NOMO-1 treated with dmso at 0.1 percent for 144 hours (cell line): ENCODE measurements at regions not wholly inside any gene's neighbourhood (a gene's known extent, or its start where the extent isn't known, plus 50 kb on each side); places are given as distances from the start of the nearest gene placed in this dataset.

Experiments used
- DNase-seq: peaks from one replicate; lab custom pipeline; 2025; ENCODE audit not compliant: unreplicated experiment; lab: John Stamatoyannopoulos, UW

- no peak for DNase-seq
These were observed 741.4 kb downstream of the HACE1 start for GRCh38 chr6:104118274-104118673.

DNA sequence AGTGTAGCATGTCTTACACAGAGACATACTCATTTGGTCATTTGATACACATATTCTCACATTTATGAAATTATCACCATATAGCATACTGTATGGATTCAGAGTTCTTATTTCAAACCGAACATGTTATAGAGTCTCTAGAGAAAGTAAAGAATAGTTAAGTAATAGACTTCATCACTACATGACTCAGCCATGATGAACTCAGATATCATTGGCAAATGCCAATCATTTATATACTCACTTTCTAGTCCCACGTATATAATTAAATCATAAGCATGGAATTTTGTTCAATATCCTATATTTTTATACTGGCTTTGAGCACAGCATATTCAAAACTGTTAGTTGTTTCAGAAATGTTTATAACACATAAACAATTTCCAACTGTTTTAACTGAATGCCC, 749.9 kb downstream of the HACE1 start:
- no peak for DNase-seq

DNA sequence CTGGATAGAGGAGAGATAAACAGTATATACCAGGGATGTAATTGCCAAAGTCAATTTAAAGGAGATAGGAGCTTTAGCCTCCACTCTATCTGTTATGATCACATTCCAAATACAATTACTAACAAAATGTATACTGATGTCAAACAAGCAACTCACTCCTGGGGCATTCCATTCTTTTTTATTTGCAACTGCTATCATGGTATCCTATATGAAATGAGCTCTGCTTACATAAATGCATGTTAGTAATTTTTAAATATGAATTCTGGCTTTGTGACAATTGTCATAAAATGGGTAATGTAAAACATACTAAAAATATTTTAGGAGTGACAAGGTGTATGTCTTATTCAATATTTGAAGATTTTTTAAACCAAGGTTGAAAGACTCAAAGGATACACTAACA, 751.1 kb downstream of the HACE1 start:
- no peak for DNase-seq

DNA sequence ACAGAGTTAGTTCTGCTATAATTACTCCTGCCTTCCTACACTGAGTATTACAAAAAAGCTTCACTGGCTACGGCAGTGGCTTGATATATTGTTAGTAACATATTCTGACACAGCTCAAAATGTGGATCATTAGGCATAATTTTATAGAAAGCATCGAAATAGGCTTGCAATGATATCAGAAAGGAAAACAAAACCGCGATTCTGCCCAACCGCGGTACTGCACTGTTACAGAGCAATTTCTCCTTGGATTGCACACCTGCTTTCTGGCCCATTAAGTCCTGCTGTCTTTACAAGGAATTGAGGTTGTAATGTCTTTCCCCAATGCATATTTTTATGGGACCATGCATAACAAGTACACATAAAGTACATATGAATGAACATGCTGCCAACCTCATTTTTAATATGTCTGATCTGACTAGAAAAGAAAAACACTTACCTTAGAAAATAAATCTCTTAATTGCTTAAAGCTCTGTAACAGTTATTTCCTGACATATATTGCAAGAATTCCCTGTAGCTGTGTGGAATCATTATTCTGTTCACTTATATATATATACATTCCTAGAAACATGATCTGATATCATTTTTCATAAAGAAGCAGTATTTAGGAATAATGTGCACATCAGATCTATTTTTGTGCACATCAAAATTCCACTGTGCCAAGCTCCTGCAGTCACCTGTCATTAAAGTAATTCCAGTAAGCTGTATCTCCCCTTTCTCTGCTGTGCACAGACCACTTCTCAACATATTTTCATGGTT, 763.9 kb downstream of the HACE1 start:
- no peak for DNase-seq

- no peak for DNase-seq
These were observed 772.0 kb downstream of the HACE1 start for GRCh38 chr6:104087765-104088164.

DNA sequence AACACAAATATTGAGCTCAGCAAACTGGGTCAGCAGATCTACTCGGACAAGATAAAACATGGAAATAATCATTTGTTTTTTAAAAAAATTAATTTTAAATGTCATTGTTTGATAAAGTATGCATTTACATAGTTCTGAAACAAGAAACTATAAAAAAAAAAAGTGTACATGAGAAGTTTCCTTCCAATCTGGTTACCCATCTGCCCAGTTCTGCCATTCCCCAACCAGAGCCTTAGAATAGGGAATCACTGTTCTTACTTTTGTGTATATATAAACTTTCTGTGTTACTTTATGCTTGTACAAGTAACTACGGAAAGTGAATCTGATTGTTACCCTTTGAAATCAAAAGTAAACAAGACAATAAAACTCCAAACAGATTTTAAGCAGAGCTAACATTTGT, 791.4 kb downstream of the HACE1 start:
- DNase-seq = no peak

GRCh38 chr6:104064876-104065275, 794.8 kb downstream of the HACE1 start:
- no peak for DNase-seq

DNA sequence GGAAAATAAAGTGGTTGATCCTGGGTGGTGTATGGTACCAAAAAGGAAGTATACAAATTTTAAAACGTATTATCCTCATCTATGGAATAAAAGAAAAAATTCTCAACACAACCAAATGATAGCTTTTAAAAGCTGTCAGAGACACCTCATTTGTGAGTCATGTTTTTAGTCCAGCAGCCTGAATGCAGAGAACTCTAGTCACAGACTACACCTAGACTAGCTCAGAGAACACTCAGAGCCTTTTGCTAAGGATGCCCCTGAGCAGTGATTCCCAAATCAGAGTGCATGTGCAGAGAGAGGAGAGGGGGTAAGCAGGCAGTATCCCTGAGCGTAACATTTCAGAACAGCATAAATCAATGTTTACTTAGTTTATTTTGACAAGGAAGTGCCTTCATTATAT, 809.3 kb downstream of the HACE1 start:
- DNase-seq = no peak

DNA sequence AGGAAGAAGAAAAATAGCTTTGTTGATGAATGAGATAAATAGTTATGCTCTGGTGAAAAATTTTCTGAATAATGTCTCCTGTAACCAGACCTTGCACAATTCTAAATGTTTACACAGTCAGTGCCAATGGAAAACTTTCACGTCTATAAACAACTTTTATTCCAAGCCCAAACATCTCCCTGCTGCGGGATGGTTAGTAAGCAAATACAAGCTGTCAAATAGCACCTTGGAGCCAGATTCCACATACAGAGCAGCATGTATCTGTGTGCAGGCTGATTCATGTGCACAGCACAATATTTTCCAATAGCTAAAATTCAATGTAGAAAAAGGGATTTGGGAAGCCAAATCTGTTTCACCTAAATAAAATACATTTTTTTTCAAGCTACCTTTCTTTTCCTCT, 813.3 kb downstream of the HACE1 start:
- no peak for DNase-seq

GRCh38 chr6:104031346-104031745, 828.4 kb downstream of the HACE1 start:
- no peak for DNase-seq

GRCh38 chr6:104022126-104022525, 837.6 kb downstream of the HACE1 start:
- DNase-seq = no peak

GRCh38 chr6:104019075-104019753, 840.5 kb downstream of the HACE1 start:
- no peak for DNase-seq

DNA sequence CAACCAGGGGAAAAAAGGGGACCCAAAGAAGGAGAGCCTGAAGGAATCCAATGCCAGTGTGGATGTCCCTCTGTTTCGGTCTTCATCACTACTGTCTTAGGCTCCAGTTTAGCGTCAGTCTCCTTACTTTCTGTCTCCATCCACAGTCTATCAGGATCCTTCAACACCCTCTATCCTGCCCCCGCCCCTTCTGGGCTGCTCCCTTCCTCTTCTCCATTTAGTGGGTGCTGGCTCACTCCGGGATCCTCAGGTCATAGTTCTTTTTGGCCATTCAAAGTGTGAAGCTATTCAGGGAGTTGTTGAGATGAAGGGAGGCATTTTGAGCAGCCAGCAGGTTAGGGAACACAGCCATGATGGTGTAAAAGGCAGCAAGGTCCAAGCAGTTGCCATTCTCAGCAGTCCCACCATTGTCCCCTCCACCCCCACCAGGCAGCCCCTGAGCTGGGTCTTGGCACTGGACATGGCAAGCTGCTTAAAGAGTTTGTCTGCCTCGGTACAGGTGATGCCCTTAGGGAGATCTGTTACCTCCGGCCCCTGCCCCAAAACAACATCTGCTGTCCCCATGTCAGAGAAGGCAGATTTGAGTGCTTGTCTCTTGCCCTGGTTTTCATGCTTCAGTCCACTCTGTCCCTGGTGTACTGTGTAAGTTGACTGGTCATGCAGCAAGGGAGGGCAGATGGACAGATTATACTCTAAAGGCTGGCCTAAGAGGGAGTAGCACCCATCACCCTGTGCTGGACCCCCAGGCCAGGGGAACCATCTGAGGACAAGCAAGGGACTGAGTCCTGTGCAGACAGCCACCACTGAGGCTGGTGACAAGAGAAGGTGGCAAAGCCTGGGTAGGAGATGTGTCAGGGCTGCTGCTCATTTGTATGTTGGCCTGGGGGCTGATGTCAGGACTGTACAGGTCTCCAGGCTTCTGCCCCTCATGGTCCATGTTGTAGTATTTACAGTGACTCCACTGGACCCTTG, 842.0 kb downstream of the HACE1 start:
- no peak for DNase-seq

- DNase-seq = peak; percentile 69
These were observed 845.4 kb downstream of the HACE1 start for GRCh38 chr6:104014163-104014959.

- no peak for DNase-seq
These were observed 846.3 kb downstream of the HACE1 start for GRCh38 chr6:104013312-104013971.

DNA sequence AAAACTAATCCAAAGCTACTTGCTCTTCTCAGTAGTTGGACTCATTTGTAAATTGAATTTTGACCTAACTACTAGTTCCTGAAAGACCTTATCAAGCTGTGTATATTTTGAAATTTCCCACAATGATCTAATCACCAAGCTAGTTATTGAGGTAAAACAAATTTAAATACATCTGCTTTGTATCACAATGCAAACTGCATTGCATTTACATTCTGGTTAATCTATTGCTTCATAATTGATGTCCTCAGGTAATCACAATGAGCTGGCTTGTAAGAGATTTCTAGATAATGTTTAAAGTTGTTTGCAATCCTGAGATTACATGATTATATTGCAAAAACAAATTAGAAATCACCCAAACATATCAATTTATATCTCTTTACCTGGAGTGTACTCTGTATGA, 848.8 kb downstream of the HACE1 start:
- no peak for DNase-seq

DNA sequence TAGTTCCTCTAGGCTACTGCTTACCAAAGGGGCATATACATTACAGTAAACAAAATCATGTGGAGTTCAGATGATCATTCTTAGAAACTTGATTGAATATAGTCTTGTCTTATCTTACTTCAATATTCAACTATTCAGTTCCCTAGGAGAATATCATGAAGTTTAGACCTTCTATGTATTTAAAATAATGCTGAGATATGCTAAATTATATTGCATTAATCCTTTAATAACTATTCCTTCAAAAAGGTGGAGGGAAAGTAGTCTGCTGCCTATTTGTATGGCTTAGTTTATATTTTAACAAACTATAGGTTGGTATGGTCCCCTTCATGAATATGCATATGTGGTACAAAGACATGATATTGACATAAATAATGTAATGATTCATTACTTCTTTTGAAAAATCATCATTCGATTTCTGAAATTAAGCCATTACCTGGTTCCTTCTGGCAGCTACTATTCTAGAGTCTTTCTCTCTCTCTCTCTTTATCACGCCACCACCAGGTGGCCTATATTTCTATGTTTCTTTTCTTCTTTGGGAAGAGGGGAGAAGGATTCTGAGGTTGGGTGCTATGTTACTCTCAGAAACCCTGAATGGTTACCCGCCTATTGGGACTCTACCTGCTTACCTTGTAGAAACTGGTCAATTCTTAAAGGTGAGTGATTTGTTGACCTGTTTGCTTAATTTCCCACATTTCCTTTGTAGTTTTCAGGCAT, 855.8 kb downstream of the HACE1 start:
- no peak for DNase-seq

- DNase-seq = no peak
These were observed 864.1 kb downstream of the HACE1 start for GRCh38 chr6:103995571-103995970.

DNA sequence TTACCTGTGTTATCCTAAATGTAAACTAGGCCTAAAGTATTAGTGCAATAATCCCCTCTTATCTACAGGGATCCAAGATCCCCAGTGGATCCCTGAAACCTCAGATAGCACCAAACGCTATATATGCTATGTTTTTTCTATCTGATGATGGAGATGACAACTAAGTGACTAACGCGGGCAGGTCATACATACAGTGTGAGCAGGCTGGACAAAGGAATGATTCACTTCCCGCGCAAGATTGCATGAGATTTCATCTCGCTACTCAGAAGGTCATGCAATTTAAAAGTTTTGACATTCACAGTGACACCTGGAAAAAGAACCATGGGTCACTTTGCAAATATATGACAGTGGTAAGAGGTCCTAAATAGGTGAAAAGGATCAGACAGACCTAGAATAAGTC, 875.9 kb downstream of the HACE1 start:
- no peak for DNase-seq

DNA sequence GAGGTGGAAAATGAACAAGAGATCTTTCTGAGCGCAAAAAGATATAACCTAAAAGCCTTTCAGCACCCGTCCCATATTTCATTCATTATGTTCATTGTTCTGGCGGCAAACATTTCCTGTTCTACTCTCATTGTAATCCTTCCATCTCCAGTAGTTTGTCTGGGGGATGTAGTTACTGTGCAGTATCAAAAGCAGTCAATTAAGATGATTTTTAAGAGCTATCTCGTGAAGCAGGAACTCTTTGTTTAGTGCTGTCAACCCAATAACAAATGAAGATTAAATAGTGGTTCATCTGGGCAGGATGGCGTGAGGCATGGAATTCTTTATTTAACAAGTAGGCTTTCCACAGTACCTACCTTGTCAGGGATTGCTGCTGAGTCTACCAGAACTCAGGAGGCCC, 876.7 kb downstream of the HACE1 start:
- no peak for DNase-seq
